ENCODE measurements at regions not wholly inside any gene's neighbourhood (a gene's known extent, or its start where the extent isn't known, plus 50 kb on each side); places are given as distances from the start of the nearest gene placed in this dataset.

DNA sequence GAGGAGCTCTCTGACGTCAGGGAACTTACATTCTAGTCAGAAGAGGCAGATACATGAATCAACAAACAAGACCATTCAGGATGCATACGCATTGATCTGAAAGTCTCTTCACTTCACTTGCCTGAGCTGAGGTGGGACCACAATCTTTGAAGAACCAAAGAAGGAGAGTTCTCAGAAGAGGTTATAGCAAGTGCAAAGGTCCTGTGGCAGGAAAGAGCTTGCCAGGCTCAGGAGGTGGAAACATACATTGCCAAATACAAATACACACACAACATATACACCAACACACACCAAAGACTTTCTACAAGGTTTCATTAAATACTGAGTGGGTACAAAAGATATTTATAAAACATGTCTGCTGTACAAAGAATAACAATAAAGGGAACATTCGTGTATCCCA lies 86.8 kb upstream of the GJB5 start:
- TF ChIP-seq, protein P1, sequence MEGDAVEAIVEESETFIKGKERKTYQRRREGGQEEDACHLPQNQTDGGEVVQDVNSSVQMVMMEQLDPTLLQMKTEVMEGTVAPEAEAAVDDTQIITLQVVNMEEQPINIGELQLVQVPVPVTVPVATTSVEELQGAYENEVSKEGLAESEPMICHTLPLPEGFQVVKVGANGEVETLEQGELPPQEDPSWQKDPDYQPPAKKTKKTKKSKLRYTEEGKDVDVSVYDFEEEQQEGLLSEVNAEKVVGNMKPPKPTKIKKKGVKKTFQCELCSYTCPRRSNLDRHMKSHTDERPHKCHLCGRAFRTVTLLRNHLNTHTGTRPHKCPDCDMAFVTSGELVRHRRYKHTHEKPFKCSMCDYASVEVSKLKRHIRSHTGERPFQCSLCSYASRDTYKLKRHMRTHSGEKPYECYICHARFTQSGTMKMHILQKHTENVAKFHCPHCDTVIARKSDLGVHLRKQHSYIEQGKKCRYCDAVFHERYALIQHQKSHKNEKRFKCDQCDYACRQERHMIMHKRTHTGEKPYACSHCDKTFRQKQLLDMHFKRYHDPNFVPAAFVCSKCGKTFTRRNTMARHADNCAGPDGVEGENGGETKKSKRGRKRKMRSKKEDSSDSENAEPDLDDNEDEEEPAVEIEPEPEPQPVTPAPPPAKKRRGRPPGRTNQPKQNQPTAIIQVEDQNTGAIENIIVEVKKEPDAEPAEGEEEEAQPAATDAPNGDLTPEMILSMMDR (IDR thresholded peaks at IDR 0.05): no peak
- no peak for TF ChIP-seq EP300 (IDR thresholded peaks at IDR 0.05)
